ENCODE measurements at regions not wholly inside any gene's neighbourhood (a gene's known extent, or its start where the extent isn't known, plus 50 kb on each side); places are given as distances from the start of the nearest gene placed in this dataset.

DNA sequence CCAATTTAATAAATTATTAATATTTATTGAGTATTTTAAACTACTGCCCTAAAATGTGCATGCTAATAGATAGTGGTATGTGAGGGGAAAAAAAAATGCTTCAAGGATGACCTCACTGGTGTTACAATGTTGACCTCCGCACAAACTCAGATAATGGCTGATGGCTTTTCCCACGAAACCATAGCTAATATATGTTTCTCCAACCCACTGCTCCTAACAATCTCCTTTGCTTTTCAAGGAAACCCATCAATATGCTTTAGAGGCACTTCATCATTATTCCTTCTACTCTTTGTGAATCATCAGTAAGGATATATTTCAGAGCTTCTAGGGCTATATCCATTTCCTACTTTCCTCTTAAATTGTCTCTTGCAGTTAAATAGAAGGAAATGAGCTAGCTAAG is 1752.0 kb upstream of the TENM3 start:
- Histone ChIP-seq H2BK120ac (ENCODE audit: low read depth, low read length) (no peak overlapping the region), H2AFZ (replicated peaks; ENCODE audit: low read length, poor library complexity) (no peak overlapping the region), H2BK20ac (ENCODE audit: low read depth, low read length) (no peak overlapping the region), H3K4me2 (ENCODE audit: low read depth, low read length) (no peak overlapping the region), H2BK5ac (ENCODE audit: low read depth, low read length, poor library complexity, severe bottlenecking) (no peak overlapping the region), H3K4me1 (ENCODE audit: control insufficient read depth, insufficient read depth, low read length) (no peaks in the 10 kb centered on the region), H3K27me3 (ENCODE audit: control insufficient read depth, insufficient read depth, low read length) (no peaks in the 10 kb centered on the region), H3K4me3 (ENCODE audit: insufficient read depth, low read depth, low read length) (no peak overlapping the region), H3K9ac (ENCODE audit: low read depth, low read length) (no peak overlapping the region), H3K9me3 (ENCODE audit: control insufficient read depth, insufficient read depth, low read length) (peaks cover 4% of the 10 kb centered on the region; the same call in 1 of the 2 replicates), H3K27ac (ENCODE audit: insufficient read depth, low read length) (no peak overlapping the region), H3K18ac (ENCODE audit: low read depth, low read length) (no peak overlapping the region), H4K5ac (ENCODE audit: low read depth, low read length) (no peak overlapping the region), H4K20me1 (ENCODE audit: insufficient read depth, low read length) (no peaks in the 10 kb centered on the region), H3K14ac (replicated peaks; ENCODE audit: low read depth, low read length) (no peak overlapping the region), H3K36me3 (ENCODE audit: control insufficient read depth, insufficient read depth, low read length) (no peaks in the 10 kb centered on the region), H4K8ac (ENCODE audit: low read depth in 2 of 2, low read length in 2 of 2) (no peak overlapping the region), H2AK9ac (replicated peaks; ENCODE audit: low read depth, low read length, poor library complexity) (no peak overlapping the region), H2BK15ac (ENCODE audit: low read depth, low read length) (no peak overlapping the region), H2AK5ac (ENCODE audit: low read depth, low read length) (no peak overlapping the region), H3K4ac (ENCODE audit: low read depth, low read length) (no peak overlapping the region), H3K23ac (ENCODE audit: low read depth, low read length) (no peak overlapping the region), H3K56ac (ENCODE audit: extremely low read depth, insufficient read depth, low read length) (no peak overlapping the region), H3K79me1 (ENCODE audit: low read depth in 1 of 2, low read length in 2 of 2) (no peaks in the 10 kb centered on the region), H3K9me1 (ENCODE audit: insufficient read depth, low read length) (no peaks in the 10 kb centered on the region), H4K91ac (ENCODE audit: insufficient read depth, low read depth, low read length) (no peak overlapping the region)
- POLR2A ChIA-PET (ENCODE audit: unreplicated experiment): no interaction called here
- ATAC-seq (ENCODE audit: low read depth): no peak
- CTCF ChIA-PET: no interaction called here
- intact Hi-C loops (cut with micrococcal nuclease) (no loop called here), dilution Hi-C loops (cut with HindIII; ENCODE audit: low sequenced_read_pairs, unreplicated experiment) (no loop called here), in situ Hi-C loops (cut with MboI; ENCODE audit: low sequenced_read_pairs) (no loop called here)
- TF ChIP-seq CEBPB (IDR thresholded peaks at IDR 0.05; ENCODE audit: low read depth, low read length): no peak
- TF ChIP-seq CHD1 (IDR thresholded peaks at IDR 0.05; ENCODE audit: low read depth, low read length): no peak
- TF ChIP-seq, protein P1, sequence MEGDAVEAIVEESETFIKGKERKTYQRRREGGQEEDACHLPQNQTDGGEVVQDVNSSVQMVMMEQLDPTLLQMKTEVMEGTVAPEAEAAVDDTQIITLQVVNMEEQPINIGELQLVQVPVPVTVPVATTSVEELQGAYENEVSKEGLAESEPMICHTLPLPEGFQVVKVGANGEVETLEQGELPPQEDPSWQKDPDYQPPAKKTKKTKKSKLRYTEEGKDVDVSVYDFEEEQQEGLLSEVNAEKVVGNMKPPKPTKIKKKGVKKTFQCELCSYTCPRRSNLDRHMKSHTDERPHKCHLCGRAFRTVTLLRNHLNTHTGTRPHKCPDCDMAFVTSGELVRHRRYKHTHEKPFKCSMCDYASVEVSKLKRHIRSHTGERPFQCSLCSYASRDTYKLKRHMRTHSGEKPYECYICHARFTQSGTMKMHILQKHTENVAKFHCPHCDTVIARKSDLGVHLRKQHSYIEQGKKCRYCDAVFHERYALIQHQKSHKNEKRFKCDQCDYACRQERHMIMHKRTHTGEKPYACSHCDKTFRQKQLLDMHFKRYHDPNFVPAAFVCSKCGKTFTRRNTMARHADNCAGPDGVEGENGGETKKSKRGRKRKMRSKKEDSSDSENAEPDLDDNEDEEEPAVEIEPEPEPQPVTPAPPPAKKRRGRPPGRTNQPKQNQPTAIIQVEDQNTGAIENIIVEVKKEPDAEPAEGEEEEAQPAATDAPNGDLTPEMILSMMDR (conservative IDR thresholded peaks at IDR 0.05; ENCODE audit: low read depth, low read length): no peak
- TF ChIP-seq, protein P2, sequence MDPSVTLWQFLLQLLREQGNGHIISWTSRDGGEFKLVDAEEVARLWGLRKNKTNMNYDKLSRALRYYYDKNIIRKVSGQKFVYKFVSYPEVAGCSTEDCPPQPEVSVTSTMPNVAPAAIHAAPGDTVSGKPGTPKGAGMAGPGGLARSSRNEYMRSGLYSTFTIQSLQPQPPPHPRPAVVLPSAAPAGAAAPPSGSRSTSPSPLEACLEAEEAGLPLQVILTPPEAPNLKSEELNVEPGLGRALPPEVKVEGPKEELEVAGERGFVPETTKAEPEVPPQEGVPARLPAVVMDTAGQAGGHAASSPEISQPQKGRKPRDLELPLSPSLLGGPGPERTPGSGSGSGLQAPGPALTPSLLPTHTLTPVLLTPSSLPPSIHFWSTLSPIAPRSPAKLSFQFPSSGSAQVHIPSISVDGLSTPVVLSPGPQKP (IDR thresholded peaks at IDR 0.05; ENCODE audit: borderline replicate concordance, low read depth, low read length): no peak
- no peak for TF ChIP-seq POLR2A (IDR thresholded peaks at IDR 0.05; ENCODE audit: low read depth, low read length)
- no peak for TF ChIP-seq MAFK (IDR thresholded peaks at IDR 0.05; ENCODE audit: low read depth, low read length)
- no peak for TF ChIP-seq RCOR1 (IDR thresholded peaks at IDR 0.05; ENCODE audit: insufficient replicate concordance, low read length)
- TF ChIP-seq NFE2L2 (IDR thresholded peaks at IDR 0.05; ENCODE audit: low read depth, low read length): no peak
- TF ChIP-seq FOS (IDR thresholded peaks at IDR 0.05; ENCODE audit: low read depth, low read length): no peak
- no peak for TF ChIP-seq SMC3 (IDR thresholded peaks at IDR 0.05; ENCODE audit: low read depth, low read length)
- TF ChIP-seq MAZ (IDR thresholded peaks at IDR 0.05; ENCODE audit: borderline replicate concordance, low read depth, low read length): no peak
- TF ChIP-seq MXI1 (IDR thresholded peaks at IDR 0.05; ENCODE audit: borderline replicate concordance, low read depth, low read length): no peak
- TF ChIP-seq RAD21 (IDR thresholded peaks at IDR 0.05; ENCODE audit: low read length): no peak
- no CpG with 5 or more reads among the region's 2 CpGs for WGBS, 2 experiments (ENCODE audit: extremely low coverage in 2 of 2, insufficient read length in 1 of 2)
- BruUV-seq (replicated peaks): no TSS peak
- DNase-seq: no peak

All from IMR-90 (cell line).